ENCODE measurements at regions not wholly inside any gene's neighbourhood (a gene's known extent, or its start where the extent isn't known, plus 50 kb on each side); places are given as distances from the start of the nearest gene placed in this dataset.

DNA sequence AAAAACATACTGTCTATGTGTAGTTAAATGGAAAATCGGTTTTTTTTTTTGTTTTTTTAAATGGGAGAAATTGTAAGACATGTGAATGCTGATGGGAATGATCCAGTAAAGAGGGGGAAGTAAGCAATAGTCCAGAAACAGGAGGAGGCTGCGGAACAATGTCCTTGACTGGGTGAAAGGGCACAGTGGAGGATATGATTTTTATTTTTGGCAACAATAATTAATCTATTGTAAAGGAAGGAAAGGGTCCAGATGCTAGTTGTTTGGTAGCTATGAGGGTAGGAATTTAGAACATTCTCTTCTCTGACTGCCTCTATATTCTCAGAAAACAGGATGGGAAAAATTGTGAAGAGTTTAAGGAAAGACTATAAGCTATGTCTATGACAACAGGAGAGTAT lies 76.6 kb downstream of the RPL10L start:
- TF ChIP-seq, protein P1, sequence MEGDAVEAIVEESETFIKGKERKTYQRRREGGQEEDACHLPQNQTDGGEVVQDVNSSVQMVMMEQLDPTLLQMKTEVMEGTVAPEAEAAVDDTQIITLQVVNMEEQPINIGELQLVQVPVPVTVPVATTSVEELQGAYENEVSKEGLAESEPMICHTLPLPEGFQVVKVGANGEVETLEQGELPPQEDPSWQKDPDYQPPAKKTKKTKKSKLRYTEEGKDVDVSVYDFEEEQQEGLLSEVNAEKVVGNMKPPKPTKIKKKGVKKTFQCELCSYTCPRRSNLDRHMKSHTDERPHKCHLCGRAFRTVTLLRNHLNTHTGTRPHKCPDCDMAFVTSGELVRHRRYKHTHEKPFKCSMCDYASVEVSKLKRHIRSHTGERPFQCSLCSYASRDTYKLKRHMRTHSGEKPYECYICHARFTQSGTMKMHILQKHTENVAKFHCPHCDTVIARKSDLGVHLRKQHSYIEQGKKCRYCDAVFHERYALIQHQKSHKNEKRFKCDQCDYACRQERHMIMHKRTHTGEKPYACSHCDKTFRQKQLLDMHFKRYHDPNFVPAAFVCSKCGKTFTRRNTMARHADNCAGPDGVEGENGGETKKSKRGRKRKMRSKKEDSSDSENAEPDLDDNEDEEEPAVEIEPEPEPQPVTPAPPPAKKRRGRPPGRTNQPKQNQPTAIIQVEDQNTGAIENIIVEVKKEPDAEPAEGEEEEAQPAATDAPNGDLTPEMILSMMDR (IDR thresholded peaks at IDR 0.05), result no peak
- TF ChIP-seq RXRA (IDR thresholded peaks at IDR 0.05; ENCODE audit: borderline replicate concordance, low read depth) (no peak), SMC3 (IDR thresholded peaks at IDR 0.05; ENCODE audit: low read depth, low read length) (no peak), IRF3 (IDR thresholded peaks at IDR 0.05; ENCODE audit: low read depth, low read length) (no peak), TAF1 (IDR thresholded peaks at IDR 0.05; ENCODE audit: borderline replicate concordance, low read depth, low read length) (no peak)

Measured in SK-N-SH (cell line).